Cerebellar cortex (tissue), 1 donor: ENCODE measurements at regions not wholly inside any gene's neighbourhood (a gene's known extent, or its start where the extent isn't known, plus 50 kb on each side); places are given as distances from the start of the nearest gene placed in this dataset.

Source experiments
- DNase-seq: peaks from one replicate; pipeline ENCODE4 v3.0.0-alpha.2; 2015; ENCODE audit warnings: low spot score

DNA sequence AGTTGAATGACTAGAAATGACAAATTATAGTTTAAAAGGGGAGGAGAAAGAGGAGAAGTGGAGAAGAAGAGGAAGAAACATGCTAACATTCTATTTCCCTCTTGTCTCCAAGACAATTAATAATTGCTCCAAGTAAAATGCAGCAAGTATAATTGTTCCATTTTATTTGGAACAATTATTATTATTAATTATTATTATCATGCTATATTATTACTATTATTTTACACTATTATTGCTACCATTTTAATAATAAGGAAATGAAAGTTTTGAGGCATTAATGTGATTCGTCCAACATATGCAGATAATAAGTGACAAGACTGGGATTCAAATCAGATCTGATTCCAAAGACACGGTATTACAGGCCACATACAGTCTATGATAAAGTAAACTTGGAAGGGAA is 293.6 kb upstream of the ZC3H12C start:
- DNase-seq = no peak

DNA sequence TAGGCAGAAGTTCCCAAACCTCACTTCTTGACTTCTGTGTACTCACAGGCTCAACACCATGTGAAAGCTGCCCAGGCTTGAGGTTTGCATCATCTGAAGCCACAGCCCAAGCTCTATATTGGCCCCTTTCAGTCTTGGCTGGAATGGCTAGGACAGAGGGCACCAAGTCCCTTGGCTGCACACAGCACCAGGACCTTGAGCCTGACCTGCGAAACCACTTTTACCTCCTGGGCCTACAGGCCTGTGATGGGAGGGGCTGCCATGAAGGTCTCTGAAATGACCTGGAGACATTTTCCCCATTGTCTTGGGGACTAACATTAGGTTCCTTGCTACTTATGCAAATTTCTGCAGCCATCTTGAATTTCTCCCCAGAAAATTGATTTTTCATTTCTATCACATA is 288.3 kb upstream of the ZC3H12C start:
- DNase-seq = no peak

DNA sequence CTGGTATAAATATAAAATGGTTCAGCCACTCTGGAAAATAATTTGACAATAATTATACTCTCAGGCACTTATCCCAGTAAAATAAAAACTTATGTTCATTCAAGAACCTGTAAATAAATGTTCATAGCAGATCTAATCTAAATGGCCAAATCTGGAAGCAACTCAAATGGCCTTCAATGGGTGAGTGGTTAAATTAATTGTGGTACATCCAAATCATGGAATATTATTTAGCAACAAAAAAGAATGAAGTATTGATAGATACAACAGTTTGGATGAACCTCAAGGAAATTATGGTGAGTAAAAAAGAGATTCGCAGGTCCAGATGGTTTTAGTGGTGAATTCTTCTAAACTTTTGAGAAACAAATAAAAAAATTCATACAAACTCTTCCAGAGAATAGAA is 287.0 kb upstream of the ZC3H12C start:
- DNase-seq = no peak

DNA sequence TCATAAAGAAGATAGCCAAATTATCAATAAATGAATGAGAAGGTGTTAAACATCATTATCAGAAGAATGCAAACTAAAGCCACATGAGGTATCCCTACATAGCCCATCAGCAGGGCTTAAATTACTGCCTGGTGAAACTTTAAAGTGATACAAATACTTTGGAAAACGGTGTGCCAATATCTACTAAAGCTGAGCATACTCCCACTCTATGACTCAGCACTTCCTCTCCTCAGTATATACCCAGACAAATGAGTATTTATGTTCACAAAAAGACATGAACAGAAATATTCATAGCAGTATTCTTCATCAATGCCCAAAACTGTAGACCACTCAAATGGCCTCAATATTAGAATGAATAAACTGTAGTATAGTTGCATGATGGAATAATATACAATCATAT is 284.6 kb upstream of the ZC3H12C start:
- DNase-seq = no peak

DNA sequence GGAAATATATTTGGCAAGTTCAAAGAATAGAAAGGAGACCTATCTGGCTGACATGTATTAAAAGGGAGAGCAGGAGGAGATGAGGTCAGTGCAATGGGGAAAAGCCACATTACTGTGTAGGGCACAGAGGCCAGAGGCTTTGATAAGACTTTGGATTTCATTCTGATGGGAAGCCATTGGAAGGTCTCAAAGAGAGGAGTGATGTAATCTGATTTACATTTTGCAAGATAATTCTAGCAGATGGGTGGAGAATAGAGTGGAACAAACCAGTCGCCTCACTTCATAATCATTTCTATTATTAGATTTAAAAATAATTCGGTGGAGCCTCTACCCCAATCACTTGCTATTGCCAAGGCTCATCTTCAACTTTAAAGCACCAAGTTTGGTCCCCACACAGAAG is 278.4 kb upstream of the ZC3H12C start:
- DNase-seq = no peak

DNA sequence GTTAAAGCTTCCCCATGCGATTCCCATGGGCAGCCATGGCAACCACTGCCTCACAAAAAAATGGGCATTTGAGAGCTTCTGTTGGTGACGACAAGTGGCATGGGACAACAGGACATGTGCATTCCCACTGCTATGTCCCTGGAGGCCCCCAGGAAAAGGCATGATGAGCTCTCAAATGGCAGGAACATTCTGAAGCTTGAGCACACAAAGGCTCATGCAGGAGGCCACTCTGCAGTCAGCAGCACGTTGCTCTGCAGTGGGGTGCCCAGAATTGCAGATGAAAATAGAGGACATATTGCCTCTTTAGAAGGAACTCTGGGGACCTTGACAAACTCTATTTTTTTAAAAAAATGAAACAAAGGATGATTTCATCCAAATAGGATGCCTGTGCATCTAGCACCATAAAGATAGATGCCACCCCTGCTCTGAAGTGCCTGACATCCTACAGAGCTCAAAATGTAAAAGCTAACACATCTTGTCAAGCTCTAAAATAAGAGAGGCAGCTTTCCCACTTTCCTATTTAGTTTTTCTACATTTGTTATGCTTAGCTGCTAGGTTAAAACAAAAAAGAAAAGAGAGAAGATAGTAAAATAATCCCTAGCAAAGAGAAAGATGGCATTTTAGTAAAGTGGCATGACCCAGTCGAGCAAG is 277.6 kb upstream of the ZC3H12C start:
- no peak for DNase-seq

DNA sequence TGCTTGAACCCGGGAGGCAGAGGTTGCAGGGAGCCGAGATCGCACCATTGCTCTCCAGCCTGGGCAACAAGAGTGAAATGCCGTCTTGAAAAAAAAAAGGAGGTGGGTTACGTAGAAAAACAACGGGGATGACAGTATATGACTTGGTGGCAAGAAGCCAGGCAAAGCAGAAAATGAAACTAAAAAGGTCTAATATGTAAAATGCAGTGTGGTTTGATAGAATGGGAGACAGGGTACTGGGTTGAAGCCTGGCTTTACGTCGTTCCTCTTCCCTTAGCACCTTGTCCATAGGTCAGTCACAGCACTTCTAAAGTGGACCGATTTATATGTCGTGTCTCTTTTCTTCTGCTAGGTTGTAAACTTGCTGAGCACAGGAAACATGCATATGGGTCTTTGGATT is 274.9 kb upstream of the ZC3H12C start:
- DNase-seq = no peak

DNA sequence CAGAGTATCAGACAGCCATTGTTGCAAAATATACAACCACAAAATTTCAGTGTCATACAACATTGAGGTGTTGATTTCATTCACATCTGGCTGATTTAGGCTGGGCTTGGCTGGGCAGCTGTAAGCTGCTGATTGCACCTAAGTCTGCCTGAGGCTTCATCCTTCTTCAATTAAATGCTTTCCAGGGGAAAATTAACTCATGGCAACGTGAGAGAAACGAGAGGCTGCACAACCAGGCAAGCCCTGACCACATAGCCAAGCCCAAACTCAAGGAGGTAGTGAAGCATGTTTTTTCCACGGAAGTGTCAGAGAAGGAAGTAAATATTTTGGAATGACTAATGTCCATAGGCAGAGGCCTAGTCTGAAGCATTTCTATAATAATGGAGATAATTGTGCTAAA is 273.8 kb upstream of the ZC3H12C start:
- no peak for DNase-seq

DNA sequence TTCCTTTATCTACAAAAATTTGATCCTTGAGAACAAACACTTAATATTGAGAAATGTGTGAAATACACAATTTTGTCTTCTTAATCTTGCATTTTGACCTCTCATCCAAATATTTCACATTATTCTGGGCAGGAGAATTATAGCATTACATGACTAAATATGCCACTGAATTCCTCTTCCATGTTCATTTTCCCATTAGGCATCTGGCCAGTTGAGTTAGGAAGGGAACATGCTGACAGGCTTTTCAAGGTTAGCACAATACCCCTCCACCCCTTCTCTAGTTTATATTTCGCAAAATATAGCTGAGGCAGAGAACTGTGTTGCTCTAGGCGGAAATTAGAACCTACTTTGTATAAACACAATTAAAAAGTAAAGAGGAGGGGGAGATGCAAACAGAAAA is 271.7 kb upstream of the ZC3H12C start:
- DNase-seq = no peak

DNA sequence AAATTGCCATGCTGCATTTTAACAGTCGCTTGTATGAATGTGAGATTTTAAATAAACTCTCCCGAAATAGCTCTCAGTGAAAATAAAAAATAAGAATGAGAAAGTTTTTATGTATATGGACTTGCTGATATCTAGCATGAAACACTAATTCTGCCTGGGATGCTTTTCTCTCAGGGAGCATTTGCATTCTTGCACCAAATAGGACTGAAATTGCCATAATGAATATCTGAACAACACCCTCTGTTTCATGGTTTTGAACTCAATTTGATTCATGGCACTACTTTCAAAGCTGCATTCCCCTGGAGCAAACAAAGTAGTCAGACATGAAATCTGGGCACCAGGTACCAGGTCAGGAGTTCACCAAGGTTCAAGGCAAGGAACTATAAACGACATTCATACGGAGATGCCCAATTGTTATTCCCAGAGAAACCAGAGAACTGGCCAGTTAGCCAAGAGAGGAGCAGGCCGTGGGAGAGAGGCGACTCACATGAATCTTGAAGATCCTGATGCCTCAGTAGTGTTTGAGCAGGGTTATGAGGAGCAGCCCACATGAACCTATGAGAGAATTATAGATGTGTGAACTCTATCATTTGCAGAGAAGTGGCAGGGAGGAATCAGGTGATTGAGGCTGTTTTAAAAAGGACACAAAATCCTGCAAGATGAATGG is 270.6 kb upstream of the ZC3H12C start:
- DNase-seq = no peak

DNA sequence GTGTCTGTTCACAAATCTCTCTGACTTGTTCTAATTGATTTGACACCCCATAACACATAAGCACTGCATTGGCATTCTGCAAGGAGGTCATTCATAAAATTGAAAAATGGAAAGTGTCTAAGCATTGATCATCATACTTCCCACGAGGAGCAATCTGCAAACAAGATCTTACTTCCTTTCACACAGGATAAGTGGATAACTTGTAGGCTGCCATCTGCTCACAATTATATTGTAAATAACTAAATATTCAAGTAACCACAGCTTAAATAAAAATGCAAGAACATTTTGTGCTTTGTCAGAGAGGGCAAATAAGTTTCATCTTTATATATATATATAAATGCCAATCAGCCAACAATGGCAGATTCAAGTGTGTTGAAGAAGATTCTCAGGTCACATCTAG is 264.8 kb upstream of the ZC3H12C start:
- DNase-seq = no peak

DNA sequence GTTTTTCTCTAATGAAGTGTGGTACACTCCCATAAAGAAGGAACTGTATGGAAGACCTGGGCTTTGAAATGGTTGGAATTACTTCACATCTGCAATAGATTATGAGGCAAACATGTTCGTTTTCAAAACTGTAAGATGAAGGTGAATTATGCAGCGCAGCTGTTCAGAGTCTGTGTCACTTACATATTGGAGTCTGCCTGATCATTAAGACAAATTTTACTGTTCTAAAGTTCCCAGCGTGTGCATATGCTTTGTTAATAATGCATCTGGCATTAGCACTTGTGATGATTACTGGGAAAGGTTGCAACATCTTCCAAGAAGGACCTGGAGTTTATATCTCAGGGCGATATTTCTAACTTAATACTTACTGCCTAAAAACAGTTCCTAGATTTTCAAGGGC is 255.2 kb upstream of the ZC3H12C start:
- DNase-seq = no peak

DNA sequence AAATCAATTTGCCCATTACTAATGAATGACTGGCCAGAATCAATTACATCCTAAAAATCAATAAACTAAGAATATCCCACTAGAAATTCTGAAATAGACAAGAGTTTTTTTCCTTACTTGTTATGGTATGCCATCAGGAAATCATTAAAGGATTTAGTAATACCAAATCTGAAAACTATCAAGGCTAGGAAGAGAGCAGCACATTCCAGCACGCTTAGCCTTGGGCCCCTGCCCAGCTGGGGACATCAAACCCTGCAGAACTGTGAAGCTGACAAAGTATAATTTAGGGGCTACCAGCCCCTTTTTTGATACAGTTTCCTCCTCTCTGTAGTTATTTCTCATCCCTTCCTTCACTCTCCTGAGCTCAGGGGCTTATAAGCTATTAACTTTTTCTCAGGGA is 247.8 kb upstream of the ZC3H12C start:
- DNase-seq = no peak

DNA sequence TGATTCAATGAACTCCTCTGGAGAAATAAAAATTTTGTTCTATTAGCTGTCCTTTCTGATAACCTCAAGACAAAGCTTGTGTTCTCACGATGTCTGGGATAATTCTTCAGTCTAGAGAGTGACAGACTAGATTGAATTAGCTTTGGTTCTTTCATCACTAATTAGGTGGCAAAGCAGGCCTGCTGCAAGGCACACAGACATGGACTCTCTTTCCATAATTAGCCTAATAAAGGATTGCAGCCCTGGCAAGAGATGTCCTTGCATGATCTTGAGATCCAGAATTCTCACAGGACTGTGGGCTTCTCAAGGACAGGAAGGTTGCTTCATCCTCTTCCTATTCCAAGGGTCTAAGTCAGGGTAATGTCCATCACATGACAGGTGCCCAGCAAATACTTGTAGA is 245.6 kb upstream of the ZC3H12C start:
- no peak for DNase-seq

DNA sequence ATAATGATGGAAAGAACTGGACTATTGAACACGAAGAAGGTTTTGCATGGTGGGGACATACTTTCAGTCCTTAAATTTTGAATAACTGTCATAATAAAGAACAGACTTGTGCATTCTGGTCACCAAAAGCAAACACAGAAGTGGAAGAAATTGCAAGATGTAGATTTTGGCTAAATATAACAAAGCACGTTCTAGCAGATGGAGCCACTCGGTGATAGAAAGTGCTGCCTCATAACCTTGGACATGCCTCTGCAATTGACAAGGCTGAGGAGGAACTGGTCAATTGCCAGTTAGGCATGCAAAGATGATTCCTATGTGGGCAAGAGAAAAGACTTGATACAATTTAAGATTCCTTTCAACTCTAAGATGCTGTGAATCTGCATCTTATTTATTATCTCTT is 244.1 kb upstream of the ZC3H12C start:
- DNase-seq = no peak

DNA sequence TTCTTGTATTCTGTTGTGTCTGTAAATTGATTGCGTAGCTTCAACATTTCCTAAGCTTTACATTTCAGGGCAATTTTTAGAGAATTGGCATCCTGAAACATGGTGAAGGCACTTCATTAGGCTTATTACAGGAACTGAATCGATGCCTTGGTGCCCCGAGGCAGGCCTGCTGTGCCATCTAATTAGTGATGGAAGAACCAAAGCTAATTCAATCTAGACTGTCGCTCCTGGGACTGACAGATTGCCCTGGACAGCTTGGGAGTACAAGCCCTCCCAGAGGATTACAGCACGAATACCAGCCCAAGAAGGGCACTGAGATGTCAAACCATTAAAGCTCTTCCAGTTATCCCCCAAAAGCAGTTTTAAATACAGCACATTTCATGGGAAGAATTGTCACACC is 243.2 kb upstream of the ZC3H12C start:
- peak; percentile 18 for DNase-seq

DNA sequence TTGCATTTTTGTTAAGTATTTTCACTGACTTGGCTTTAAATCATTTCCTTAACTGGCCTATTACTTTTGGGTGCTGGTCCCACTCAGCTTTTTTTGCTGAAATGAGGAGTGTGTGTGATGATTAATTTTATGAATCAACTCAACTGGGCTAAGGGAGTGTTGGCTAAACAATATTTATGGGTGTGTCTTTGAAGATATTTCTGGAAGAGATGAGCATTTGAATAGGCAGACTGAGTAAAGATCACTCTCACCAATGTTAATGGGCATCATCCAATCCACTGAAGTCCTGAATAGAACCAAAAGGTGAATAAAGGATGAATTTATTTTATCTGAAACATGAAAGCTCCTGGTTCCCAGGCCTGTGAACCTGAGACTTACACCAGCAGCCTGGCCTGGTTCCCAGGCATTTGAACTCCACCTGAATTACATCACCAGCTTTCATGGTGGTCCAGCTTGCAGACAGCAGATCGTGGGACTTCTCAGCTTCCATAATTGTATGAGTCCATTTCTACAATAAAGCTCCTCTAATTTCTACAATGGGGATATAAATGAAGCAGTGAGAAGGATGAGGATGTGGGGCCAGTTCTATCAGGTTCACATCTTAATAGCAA is 241.3 kb upstream of the ZC3H12C start:
- no peak for DNase-seq

DNA sequence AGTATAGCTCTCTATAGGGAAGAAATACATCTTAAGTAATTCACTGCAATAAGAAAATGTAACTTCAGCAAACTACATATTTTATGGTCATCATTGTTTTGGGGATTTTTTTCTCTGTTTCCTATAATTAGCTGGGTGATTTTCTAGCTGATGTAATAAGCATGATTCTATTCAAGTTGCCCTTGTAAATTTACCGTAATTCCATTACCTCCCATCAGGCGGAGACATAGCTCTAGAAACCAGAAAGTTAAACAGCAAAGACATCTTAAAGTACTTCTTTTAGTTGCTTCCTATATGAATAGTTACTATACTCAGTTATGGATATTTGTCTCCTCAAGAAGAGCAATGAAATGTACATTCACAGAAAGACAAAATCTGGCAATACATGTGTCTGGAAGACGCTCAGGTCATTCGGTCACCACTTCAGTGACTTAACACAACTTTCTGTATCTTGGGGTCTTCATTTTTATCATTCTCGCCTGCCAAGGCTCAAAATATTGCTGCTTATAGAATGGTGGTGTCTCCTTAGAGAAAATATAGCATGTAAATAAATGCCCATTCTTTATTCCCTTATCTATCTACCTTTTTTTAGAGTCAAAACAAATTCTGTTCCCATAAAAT is 239.9 kb upstream of the ZC3H12C start:
- DNase-seq = peak; percentile 18

DNA sequence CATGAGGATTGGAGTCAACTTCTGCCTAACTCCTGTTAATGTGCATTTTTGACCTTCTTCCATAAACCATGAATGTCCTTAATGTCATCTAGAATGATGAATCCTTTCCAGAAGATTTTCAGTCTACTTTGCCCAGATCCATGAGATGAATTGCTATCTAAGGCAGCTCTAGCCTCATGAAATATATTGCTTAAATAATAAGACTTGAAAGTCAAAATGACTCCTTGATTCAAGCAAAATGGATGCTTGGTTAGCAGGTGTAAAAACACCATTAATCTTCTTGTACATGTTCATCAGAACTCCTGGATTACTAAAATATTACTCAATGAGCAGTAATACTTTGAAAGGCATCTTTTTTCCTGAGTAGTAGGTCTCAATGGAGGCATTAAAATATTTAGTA is 238.5 kb upstream of the ZC3H12C start:
- DNase-seq = no peak

DNA sequence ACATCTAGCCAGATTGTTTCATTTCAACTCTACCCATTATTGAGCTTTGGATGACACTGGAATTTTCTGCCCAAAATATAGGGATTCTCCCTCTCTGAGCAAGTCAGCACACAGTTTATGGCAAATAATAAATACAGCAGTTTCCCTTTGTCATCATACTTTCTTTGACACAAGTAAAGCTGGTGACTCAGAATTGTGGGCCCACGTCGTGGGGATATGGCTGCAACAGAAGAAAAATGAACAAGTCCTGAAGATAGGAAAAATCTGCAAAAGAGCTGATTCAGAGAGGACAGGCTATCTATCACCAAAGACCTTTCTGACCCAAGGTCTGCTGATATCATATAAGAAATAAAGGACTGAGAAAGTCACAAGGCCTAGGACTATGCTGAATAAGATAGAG is 236.3 kb upstream of the ZC3H12C start:
- no peak for DNase-seq

DNA sequence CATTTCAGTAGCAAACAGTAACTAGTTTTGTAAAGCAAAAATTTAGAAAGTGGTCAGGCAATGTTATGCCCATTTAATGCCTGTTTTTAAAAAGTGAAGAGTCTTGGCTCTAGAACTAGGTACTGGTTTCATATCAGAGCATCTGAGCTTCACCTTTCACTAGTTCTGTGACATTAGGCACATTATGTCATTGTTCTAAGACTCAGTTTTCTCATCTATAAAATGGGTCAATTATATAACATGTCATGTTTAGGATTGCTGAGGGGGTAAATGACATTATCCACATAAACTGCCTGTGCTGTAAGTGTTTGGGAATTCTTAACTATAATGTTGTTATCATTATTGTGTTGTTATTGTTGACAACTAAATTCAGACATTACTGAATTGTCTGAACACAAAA is 235.6 kb upstream of the ZC3H12C start:
- no peak for DNase-seq

DNA sequence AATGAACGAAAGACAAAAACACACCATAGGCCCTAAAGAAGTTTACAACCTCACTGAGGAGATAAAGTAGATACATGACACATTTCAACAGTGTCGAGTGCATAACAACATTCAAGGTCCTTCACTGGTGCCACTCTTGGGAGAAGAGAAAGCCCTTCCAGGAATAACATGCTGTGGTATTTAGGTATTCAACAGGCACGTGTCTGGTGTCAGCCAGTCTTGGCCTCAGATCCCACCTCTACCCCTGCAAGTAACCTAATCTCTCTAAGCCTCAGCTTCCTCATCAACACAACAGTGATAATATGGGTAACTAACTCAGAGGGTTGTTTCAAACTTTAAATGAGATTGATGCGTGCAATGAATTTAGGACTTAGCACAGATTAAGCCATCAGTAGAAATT is 235.0 kb upstream of the ZC3H12C start:
- no peak for DNase-seq

DNA sequence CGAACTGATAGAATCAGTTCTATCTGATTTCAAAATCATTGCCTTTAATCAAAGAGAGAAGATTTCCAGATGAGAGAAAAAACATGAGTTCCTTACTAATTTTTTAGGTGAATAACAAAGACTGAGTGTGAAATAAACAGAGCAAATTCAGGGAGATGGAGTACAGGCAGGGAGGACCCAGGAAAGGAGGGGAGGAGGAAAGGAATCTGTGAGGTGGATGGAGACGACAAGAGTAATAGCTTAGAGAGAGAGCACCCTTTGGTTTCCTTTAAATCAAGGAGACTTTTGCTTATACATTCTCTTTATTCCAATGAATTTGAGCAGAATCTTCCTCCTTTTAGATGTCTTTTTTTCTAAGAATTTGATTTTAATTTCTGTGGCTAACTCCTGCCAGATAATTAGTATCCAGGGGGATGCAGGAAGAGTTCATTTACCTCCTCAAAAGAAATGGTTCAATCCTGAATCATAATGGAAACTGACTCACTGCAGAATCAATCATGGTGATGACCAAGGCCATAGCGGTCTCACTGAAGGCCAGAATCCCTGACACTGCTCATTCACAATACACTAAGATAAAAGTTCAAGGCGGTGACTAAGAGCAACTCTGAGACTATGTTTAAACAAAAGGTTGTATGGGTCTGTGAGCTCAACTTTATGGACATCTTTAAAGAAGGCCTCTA is 234.0 kb upstream of the ZC3H12C start:
- DNase-seq = no peak
